Endothelial cell of hepatic sinusoid (primary cell): ENCODE measurements at regions not wholly inside any gene's neighbourhood (a gene's known extent, or its start where the extent isn't known, plus 50 kb on each side); places are given as distances from the start of the nearest gene placed in this dataset.
"Not testable (repeated sequence)": the region's sequence is repeated elsewhere in the genome, so short reads cannot be mapped to it uniquely, and the experiment has no call there.

Experiments used
- in situ Hi-C: cut with HindIII; loops from 2 replicates; pipeline ENCODE4 v1.10.0; 2017; ENCODE audit warnings: low sequenced_read_pairs

DNA sequence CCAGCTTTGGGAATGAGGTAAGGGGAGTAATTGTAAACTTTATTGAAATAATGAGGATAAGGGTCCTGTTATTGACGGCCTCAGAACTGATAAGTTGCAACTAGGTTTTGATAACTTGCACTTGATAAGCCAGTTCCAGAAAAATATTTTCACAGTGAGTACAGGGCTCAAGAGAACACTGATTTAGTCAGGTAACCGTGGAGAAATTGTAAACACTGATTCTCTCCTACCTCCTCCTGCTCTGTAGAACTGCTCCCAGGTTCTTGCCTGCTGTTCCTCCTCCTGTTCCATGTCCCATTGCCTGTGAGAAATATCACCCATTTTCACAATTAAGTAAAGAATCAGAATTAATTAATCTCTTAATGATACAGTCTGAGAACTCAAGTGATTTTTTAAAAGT is 55.0 kb upstream of the CXXC4 start:
- in situ Hi-C loops = no loop called here

DNA sequence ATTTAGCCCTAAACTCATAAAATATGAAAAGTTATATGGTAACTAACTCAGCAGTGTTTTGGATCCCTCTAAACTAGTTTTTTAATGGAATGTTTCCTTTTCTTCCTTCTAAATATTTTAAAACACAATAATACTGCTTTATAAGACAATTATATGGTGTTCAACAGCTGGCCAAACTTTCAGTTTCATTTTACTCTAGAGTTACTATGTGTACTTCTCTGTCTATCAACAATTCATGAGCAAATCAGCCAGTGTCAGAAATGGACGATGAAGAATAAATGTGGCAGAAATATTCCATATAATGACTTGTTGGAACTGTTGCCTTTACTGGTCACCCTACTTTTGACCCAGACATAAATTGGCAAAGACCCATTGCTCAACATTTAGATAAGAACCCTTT is 64.8 kb upstream of the CXXC4 start:
- in situ Hi-C loops = no loop called here

DNA sequence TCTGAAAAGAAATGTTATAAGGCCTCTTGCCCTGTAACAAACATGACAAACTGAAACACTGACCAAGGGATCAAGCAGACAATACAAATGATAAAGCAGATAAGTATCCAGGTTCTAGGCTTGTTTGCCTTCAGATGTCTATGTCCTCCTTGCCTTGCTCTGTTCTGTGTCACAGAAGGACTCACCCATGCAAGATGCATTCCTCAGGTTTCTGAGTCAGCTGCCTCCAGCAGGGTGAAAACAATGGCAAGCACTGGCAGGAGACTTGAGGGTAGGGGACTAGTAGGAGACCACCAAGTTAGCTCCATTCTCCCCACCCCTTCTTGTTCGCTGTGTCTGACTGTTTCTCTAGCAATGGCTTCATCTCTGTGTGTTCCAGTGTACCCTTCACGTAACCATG is 76.6 kb upstream of the CXXC4 start:
- in situ Hi-C loops = no loop called here

DNA sequence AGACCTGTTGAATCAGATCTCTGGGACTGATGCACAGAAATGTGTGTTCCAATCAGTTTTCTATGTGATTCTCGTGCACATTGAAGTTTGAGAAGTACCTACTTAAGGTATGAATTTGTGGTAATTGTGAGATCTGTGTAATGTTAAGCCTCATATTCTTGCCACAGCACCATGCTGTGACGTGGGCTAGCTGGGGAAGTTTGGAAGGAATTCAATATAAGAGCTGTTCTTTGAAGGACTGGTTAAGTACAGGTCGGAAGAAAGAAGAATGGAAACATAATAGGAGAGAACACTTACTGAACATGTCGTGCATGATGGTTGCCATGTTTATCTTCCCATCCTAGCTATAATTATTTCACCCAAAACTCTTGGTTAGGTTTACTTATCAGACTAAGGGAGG is 79.7 kb upstream of the CXXC4 start:
- in situ Hi-C loops = no loop called here

DNA sequence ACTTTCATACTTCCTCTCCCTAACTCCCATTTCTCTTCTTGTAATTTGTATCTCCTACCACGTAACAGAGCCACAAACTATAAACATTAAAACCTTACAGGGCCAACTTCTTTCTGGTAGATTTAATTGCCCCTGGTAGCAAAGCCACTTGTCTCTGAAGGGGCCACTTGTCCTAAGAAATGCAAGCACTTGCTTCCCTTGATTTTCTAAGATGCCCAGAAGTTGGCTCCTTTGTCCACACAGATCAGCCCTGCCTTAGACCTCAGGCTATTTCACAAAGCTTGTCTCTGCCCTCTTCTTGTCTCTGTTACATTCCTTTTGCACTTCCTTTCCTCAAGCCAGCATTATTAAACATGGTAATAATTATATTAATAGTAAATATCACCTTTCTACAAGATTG is 80.6 kb upstream of the CXXC4 start:
- in situ Hi-C loops = no loop called here

DNA sequence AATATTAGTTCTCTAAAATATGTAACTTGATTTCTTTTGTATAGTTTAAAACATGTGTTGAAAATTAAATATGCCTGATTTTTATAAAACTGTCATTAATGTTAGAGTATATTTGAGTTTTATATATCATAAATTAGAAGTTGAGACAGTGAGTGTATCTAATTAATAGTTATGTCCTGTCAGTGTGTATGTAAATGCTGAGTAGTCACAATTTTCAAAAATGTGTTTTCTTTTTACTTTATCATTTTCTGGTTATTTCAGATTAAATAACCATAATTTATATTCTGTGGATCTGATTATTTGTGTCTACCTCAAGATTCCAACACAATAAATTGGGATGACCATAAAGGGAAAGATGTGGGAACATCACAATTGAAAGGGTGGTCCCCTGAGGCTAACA is 82.7 kb upstream of the CXXC4 start:
- in situ Hi-C loops = no loop called here

DNA sequence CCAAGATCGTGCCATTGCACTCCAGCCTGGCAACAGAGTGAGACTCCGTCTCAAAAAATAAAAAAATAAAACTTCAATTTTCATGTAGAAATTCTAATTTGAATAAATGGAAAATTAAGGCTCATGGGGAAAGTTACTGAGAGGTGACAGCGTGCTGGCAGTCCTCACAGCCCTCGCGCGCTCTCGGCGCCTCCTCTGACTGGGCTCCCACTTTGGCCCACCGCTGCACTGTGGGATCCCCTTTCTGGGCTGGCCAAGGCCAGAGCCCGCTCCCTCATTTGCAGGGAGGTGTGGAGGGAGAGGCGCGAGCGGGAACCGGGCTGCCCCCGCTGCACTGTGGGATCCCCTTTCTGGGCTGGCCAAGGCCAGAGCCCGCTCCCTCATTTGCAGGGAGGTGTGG is 86.8 kb upstream of the CXXC4 start:
- in situ Hi-C loops = not testable (repeated sequence)

DNA sequence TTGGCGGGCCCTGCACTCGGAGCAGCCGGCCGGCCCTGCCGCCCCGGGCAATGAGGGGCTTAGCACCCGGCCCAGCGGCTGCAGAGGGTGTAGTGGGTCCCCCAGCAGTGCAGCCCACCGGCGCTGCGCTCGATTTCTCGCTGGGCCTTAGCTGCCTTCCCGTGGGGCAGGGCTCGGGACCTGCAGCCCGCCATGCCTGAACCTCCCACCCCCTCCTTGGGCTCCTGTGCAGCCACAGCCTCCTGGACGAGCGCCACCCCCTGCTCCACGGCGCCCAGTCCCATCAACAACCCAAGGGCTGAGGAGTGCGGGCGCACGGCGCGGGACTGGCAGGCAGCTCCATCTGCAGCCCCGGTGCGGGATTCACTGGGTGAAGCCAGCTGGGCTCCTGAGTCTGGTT is 87.4 kb upstream of the CXXC4 start:
- in situ Hi-C loops = not testable (repeated sequence)

DNA sequence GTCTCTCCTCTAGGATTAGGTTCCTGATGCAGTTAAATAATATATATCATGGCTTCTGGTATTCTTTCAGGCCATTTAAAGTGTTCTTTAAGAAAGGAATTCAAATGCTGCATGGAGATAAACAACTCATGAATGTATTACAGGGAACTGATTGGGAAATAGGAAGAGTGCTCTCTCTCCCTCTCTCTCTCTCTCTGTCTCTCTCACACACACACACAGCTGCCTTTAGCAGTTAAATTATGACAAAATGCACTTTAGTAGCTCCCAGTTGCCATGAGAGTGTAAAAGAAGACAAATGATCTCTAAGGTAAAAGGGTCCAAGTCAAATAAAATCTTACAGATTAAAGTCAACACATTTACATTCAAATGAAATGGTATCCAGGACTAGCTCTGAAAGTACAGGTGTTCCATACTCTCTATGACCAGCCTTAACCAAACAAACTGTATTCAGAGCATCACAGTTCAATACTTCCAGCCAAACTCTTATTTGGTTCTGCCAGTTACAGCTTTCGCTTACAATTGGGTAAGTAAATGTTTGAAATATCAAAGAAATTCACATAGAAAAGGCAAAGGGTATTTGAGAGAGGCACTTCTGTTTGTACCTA is 94.7 kb upstream of the CXXC4 start:
- in situ Hi-C loops = no loop called here

DNA sequence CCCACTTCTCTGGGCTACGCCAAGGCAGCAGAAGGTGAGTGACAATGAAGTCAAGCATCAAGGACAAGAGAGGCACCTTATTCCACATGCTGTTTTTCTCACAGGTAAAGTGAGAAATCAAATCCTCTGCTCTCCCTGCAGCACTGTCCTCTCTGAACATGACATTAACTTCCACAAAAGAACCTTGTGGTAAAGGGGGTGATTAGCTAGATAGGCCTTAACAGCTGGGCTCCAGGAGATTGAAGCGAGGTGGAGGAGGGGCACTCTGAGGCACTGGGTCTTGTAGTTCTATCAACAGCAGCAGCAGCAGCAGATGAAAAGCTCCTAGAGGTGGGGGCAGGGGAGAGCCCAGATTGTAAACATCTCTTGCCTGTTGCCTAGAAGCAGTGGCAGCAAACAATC is 96.8 kb upstream of the CXXC4 start:
- in situ Hi-C loops = no loop called here

DNA sequence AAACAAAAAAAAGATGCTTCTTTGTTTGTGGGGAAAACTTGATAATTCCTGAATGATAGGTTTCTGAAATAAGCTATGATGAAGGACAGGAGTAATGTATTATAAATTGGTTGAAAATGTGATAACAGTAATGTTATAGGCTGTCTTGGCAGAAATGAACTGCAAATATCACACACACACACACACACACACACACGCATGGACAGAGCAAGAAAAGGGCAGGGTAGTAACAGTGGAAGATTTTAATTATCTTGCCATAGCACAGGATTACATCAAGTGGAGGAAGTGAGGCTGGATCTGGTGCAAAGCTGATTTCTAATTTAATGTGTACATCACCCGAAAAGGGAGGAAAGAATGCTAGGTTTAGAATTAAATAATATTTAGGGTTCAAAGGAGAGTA is 97.5 kb upstream of the CXXC4 start:
- in situ Hi-C loops = no loop called here

DNA sequence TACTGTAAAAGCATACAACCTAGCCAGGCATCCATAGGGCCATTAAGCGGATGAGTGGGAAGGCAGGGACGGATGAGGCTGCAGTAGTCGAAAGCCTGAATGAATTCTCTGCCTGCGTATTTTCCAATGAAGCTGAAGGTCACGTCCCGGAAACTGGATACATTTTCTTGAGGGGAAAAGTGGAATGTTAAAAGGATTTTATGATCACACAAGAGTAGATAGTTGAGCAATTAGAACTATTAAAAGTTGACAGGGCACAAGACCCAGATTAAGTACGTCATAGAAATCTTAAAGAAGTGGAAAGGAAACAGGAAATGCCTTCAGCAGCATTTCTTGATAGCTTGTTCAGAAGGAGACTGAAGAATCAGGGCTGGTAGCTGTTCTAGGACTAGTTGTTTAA is 98.3 kb upstream of the CXXC4 start:
- in situ Hi-C loops = no loop called here

DNA sequence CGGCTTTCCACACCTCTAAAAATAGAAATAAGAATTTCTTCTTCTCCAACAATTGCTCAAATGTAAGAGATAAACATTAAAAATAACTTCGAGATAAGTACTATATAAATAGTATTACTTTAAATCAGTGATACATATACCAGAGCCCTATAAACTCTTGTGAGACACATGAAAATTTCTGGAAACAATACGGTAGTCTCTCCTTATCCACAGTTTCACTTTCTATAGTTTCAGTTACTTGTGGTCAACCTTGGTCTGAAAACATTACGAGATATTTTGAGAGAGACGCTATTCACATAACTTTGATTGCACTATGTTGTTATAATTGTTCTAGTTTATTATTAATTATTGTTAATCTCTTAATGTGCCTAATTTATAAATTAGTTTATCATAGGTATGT is 101.5 kb upstream of the CXXC4 start:
- in situ Hi-C loops = no loop called here

DNA sequence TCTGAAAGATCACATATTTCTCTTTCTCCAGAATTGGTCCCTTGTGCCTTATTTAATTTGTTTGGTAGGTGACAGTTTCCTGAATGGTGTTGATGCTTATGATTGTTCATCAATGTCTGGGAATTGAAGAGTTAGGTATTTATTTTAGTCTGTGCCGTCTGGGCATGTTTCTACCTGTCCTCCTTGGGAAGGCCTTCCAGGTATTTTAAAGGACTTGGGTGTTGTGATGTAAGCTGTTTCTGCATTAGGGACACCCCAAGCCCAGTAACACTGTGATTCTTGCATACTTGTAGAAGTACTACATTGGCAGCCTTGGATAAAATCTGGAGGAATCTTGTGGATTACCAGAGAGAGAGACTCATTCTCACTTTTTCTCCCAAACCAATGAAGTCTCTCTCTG is 120.8 kb upstream of the CXXC4 start:
- in situ Hi-C loops = no loop called here

DNA sequence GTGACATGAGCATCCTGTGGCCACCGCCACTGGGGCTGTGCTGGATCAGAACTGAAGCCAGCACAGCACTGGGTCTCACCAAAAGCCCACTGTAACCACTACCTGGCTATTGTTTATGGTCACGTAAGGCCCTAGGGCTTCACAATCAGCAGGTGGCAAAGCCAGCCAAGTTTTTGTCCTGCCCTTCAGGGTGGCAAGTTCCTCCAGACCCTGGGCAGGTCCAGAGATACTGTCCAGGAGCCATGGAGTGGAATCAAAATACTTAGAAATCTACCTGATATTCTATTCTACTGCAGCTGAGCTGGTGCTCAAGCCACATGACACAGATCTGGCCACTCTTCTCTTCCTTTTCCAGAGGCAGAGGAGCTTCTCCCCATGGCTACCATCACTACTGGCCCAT is 121.2 kb upstream of the CXXC4 start:
- in situ Hi-C loops = no loop called here

DNA sequence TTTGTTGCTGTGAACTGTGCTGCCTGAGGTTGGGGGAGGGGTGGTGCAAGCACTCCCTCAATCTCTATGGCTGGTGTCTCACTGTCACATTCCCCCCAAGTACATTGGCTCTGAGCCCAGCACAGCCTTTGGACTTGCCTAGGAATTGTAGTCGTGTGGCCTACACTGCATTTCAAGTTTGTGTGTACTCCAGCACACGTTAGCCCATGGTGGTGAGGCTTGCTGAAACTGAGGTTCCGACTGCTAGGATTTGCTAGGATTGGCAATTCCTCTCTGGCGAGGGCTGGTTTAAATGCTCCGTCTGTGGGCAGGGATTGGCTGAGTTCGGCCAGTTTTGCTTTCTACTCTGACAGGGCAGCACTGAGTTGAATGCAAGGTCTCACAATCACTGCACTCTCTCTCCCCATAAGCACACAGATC is 121.7 kb upstream of the CXXC4 start:
- in situ Hi-C loops = no loop called here

DNA sequence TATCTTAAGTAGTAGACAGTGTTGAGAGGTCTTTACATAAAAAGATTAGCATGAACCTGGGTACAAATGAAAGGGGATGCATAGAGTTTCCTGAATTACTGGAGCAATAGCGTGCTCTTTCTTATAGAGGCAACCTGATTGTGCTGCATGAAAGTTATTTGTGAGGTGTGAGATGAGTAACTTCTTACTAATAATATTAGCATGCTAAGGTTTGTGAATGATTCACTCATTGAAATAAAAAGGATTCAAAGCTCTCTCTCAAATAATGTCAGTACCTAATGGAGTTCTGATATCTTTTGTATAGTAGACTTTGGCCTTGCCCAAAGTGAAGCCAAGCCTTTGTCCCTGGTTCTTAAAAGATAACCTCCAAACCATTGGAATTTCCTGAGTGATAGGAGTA is 131.0 kb upstream of the CXXC4 start:
- in situ Hi-C loops = no loop called here

DNA sequence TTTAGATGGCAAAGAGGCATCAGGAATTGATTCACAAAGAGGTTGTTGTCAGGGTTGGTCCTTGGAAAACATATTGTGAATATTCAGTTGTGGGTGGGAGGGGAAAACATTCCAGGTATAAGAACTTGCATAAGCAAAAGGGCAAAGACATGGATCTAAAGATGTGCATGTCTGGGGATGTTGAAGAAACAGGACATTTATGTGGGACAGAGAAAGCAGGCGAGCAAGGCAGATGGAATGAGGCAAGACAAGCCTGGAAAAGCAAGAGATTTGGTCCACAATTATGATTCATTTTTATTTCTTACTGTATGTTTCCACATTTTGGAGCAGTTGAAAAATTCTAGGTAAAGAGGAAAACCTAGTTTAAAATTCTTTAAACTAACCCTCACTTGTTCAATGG is 134.9 kb upstream of the CXXC4 start:
- in situ Hi-C loops = no loop called here

DNA sequence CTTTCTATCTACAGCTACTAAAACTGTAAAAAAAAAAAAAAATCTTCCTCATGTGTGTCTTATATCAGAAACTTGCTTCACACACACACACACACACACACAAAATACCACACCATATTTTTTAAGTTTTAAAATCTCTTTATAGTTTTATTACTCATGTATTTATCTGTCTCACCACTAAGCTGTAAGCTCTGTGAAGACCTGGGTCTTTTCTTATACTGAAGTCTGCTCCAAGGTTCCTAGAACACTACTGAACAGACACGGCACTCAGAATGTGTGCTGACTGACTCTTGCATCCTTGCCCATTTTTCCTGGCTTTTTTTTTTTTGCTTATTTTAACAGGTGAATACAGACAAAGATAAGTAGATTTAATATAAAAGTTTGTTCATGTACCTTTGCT is 135.6 kb upstream of the CXXC4 start:
- in situ Hi-C loops = loop anchor here (5.0 kb wide), 1 partner anchor 63 kb away; no protein-coding TSS in a partner anchor

DNA sequence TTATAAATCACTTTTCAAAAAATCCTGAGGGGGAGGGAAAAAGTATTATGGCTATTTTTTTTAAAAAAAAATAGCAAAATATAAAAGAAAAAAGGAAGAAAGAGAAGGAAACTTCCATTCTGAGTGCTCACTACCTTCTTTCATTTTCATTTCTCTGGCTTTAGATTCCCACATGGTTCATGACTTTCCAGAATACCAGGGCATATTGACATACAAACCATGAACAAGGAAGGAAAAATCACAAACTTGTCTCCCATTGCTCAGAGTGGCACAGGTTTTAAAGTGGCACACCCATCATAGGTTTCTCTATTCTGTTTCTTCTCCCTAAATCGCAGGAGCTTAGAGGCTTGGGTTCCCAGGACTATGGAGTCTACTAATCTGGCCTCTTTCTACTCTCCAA is 136.3 kb upstream of the CXXC4 start:
- in situ Hi-C loops = loop anchor here (5.0 kb wide), 1 partner anchor 64 kb away; no protein-coding TSS in a partner anchor

DNA sequence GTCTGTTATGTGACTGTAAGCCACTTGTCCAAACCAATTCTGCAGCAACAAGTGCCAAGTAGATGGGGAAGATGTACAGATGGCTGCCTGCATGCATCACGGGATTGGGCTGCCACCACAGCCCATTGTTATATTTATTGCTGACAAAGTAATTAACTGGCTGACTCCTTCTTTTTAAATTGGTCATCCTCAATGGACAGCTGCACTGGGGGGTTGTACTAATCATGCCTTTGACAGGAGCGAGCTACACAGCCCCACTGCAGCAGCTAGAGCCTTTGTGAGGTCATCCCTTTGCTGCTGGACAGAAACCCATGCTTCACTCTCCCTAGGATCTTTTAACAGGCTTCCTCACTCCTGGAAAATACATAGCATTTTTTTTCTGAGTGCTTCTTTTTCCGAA is 146.7 kb upstream of the CXXC4 start:
- in situ Hi-C loops = no loop called here

DNA sequence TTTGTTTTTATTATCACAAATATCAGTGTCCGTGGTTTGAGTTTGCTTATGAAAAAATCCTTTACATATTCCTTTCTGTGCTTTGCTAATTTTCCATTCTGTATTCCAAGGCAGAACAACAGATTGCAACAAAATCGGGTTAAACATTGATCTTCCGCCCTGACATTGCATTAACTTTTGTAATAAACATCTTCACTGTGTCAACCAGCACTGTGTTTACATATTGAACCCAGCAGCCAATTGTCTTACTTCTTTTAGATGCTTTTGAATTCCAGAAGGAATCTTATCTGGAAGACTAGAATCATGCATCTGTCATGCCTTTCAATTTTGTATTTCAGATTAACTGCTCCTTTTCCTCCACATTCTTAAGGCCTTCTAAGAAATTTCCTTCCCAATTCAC is 147.8 kb upstream of the CXXC4 start:
- in situ Hi-C loops = no loop called here

DNA sequence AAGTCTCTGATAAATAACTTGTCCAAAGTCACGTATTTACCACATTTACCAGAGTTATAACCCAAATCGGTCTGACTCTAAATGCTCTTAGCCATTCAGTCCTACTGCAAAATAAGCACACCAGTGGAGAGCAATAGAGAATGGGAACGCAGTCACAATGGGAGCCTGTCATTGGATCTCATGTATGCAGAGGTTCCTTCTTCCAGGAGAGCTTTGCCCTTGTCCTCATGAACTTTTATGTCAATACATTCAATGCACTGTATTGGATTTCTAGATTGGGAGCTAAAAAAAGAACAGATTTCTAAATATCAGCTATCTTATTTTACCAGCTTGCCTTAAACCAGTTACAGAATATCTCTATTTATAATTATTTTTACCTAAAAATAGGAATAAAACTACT is 149.1 kb upstream of the CXXC4 start:
- in situ Hi-C loops = no loop called here
